Transverse colon (tissue), 3 donors: ENCODE measurements at regions not wholly inside any gene's neighbourhood (a gene's known extent, or its start where the extent isn't known, plus 50 kb on each side); places are given as distances from the start of the nearest gene placed in this dataset.

ENCODE experiments used
- POLR2A ChIP-seq: fragments of 450-650 bp; IDR thresholded peaks from one replicate; pipeline ENCODE4 v1.6.1; 2016; ENCODE audit warnings: antibody characterized with exemption, mild to moderate bottlenecking, moderate library complexity
- TF ChIP-seq, protein P1 (sequence below), 5 experiments: fragments of 200-600 bp in 3 of 5; fragments of 450-650 bp in 2 of 5; sonication (generic) in 3 of 5; IDR thresholded peaks; 1 replicate in 2 of 5; 2 replicates in 3 of 5; pipeline ENCODE4 v1.5.1; 2016 to 2017; ENCODE audit warnings: antibody characterized with exemption in 5 of 5, inconsistent platforms in 3 of 5, mild to moderate bottlenecking in 2 of 5, moderate library complexity in 1 of 5

DNA sequence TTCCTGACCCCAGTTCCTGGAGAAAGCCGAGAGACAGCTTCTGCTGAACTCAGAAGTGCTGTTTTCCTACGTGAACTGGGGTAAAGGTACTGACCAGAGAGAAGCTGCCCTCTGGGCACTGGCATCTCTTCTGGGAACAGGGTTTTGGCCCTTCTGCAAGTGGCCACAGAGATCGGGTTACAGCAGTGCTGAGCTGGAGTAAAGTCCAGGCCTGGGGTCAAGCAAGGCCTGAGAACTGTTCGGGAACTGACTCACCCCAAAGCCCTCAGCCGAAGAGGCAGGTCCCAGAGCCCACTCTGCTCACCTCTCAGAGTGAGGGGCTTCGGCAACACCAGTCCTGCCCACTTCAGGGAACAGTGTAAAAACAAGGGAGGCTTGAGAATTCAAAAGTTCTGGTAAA is 177.2 kb upstream of the RUNX1 start:
- TF ChIP-seq, protein P1, sequence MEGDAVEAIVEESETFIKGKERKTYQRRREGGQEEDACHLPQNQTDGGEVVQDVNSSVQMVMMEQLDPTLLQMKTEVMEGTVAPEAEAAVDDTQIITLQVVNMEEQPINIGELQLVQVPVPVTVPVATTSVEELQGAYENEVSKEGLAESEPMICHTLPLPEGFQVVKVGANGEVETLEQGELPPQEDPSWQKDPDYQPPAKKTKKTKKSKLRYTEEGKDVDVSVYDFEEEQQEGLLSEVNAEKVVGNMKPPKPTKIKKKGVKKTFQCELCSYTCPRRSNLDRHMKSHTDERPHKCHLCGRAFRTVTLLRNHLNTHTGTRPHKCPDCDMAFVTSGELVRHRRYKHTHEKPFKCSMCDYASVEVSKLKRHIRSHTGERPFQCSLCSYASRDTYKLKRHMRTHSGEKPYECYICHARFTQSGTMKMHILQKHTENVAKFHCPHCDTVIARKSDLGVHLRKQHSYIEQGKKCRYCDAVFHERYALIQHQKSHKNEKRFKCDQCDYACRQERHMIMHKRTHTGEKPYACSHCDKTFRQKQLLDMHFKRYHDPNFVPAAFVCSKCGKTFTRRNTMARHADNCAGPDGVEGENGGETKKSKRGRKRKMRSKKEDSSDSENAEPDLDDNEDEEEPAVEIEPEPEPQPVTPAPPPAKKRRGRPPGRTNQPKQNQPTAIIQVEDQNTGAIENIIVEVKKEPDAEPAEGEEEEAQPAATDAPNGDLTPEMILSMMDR (IDR thresholded peaks at IDR 0.05): no peak
- no peak for TF ChIP-seq POLR2A
